Muscle of back (tissue), 3 donors: ENCODE measurements at regions not wholly inside any gene's neighbourhood (a gene's known extent, or its start where the extent isn't known, plus 50 kb on each side); places are given as distances from the start of the nearest gene placed in this dataset.
"Not testable (repeated sequence)": the region's sequence is repeated elsewhere in the genome, so short reads cannot be mapped to it uniquely, and the experiment has no call there.

Source experiments
- DNase-seq, 3 donors: peaks; one replicate each; pipeline versions ENCODE4 v3.0.0 to v3.0.0-alpha.2; 2013

DNA sequence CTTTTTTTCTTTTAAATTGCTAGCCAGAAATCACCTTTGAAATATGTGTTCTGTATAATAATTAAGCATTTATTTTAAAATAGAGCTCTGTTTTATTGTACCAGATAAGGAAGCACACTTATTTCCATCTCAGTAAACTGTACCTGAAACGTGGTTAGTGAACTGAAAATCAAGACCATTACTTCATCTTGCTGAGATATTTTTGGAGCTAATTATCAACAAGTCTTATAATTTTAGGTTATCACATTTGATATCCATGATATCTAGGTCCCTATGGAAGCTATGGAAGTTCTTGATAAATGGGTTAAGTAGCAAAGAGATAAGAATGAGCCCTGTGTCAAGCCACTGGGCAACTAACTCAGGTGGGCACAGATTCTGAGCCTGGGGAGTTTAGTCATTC is 187.2 kb downstream of the NFKBIZ start:
- DNase-seq = no peak

DNA sequence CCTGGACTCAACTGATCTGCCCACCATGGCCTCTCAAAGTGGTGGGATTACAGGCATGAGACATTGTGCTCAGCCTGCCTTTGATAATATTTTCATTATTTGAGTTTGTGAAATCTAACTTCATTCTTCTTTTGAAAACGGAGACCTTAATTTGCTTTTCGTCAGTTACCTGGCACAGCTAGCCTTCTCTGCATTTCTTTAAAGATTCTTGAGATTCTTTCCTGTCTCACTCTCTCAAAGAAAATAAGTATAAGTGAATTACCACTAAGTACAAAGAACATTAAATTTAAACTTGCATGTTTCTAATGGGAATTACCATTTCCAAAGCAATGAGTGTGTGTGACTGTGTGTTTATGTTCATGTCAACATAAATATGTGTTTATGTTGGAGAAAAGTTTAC is 187.9 kb downstream of the NFKBIZ start:
- no peak for DNase-seq

DNA sequence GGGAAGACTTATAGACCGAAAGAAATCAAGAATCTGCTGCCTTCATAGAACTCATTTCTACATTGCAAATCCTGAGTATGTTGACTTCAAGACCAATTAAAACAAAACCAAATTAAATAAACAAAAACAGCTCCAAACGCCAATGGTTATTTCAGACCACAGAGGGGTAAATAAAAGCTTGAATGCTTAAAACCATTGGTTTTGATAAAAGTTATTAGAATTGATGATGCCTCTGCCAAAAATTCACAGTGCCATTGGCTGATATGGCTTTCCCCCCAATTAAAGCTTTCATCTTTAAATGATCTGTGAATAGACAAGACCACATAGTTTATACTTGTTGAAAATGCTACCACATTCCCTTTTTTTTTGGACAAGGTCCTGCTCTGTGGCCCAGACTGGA is 188.5 kb downstream of the NFKBIZ start:
- DNase-seq = no peak

DNA sequence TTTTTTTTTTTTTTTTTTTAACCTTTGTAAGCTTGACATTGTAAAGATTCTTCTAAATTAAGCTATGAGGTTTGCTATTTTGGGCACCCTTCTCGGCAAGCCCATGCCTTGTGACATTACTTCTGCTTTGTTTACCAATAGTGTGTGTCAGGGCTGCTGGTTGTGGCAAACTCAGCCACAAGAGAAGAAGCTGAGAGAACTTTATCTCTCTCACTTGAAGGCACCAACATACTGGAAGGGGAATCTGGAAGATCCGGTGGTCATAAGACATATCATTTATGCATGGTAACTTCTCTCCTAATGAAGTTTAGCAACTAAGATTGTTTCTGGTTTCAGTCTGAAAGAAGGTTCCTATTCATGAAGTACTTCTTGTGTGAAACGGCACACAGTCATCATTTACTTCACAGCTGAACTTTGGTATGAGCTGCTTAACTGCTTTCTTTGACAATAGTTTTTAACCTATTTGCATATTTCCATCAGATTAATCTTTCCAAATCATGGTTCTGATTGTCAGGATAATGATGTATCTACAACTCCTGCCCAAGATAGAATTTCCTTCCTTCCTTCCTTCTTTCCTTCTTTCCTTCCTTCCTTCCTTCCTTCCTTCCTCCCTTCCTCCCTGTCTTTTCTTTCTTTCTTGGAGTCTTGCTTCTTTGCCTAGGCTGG is 189.3 kb downstream of the NFKBIZ start:
- DNase-seq = no peak

DNA sequence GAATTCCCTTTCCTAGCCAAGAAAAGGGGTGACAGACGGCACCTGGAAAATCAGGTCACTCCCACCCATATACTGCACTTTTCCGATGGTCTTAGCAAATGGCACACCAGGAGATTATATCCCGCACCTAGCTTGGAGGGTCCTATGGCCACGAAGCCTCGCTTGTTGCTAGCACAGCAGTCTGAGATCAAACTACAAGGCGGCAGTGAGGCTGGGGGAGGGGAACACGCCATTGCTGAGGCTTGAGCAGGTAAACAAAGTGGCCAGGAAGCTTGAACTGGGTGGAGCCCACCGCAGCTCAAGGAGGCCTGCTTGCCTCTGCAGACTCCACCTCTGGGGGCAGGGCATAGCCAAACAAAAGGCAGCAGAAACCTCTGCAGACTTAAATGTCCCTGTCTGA is 190.8 kb downstream of the NFKBIZ start:
- DNase-seq = not testable (repeated sequence)

DNA sequence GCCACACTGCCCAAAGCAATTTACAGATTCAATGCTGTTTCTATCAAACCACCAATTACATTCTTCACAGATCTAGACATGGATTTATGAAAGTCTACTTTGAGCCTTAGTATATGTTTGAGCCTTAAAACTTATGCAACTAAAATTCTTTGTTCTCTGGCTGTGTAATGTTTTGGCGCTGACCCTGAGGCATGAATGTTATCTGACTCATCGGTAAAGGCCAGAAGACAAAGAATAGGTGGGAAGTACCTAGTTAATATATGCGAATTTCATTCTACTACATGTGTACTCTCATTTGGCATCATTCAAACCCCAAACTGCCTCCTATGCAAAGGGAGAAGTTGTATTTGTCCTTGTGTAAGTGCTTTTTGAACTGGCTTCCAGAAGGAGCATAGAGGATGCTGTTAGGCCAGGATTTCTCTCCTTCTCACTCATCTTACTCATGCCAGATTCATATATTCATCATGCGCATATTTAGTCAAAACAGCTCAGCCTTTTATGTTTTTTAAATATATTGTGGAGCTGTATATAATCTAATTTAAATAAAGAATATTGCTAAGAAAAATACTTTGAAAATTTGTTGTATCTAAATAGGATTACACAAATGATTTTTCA is 204.2 kb downstream of the NFKBIZ start:
- peak in 1 of 3 donors; percentile 4 for DNase-seq

DNA sequence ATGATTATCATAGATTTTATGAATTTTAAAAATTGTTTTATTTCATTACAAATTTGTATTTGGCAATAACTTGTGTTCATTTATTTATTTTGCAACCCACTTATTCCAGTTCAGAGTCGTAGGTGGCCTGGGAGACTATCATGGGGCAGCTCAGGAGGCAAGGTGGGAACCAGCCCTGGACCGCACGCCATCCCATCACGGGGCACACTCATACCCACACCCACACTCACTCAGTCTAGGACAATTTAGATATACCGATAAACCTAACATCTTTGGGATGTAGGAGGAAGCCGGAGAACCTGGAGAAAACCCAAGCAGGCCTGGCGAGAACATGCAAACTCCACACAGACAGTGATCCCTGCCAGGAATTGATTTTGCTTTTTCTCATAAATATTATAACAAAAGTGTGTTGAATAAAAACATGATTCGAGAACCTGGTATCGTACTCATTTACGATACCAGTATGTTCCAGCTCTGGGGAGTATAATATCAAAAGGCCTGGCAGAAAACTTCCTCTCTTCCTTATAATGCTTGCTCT is 205.3 kb downstream of the NFKBIZ start:
- peak in 1 of 3 donors; percentile 34 for DNase-seq

DNA sequence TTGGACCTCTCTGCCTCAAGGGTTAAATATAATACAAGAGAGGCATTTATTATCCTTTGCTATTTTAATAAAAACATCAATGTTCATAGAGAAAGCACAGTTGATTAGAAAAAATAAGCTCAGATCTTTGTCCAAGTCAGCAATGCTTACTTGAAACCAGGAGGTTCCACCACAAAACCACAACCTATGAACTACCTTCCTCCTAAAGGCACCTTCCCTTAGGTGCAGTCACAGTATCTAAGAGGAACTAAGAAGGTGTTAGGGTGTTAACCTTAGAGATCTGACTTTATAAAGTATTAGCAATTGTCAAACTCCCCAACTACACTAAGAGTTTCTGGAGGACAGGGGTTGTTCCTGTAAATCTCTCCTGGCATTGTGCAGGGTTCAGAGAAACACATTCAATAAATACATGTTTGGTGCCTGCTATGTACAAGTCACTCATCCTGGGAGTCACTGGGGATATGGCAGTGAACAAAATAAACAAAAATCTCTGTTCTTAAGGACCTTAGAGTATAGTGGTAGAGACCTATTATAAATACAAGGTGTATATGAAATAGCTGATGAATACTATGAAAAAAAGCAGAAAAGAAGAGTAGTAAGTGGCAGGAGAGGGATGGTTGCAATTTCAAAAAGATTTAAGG is 208.6 kb downstream of the NFKBIZ start:
- DNase-seq = no peak

DNA sequence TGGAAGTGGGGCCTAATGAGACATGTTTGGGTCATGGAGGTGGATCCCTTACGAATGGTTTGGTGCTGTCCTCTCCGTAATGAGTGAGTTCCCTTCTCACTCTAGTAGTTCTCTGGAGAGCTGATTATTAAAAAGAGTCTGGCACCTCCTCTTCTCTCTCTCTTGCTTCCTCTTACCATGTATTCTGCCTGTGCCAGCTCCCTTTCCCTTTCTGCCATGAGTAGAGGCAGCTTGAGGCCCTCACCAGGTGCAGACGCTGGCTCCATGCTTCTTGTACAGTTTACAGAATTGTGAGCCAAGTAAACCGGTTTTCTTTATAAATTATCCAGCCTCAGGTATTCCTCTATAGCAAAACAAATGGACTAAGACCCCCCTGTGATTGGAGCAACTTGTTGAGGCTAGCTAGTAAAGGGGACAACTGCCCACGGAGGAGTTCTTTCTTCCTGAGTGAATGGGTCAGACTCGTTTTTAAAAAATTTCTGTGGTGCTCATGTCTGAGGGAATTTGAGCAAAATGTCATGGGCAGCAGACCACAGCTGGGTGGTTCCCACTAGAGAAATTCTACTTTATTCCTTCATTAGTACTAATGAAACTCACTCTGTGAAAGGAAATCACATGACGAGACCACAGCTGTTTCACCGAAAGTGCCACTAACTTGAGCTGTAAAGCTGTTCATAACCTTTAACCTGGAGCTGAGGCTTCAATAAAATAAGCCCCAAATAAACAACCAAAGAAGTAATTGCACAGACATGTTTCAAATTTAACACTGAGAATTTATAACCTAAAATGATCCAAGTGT is 210.0 kb downstream of the NFKBIZ start:
- no peak for DNase-seq

DNA sequence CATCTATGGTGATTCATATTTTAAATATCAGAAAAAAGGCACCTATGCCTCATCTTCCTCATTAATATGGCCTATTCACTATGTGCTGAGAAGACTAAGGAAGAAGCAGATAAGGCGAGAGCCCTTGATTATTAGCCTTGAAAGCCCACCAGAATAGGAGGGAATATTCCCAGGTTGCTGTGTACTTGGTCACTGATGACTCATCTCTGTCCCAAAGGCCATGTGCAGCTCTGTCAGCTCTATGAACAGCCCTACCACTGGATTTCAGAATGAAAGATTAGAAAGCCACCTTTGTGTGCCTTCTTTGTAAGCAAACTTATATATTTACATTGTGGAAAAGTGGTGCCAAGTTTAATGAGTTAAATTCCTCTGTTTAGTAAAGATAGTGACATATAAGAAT is 211.5 kb downstream of the NFKBIZ start:
- DNase-seq = no peak

DNA sequence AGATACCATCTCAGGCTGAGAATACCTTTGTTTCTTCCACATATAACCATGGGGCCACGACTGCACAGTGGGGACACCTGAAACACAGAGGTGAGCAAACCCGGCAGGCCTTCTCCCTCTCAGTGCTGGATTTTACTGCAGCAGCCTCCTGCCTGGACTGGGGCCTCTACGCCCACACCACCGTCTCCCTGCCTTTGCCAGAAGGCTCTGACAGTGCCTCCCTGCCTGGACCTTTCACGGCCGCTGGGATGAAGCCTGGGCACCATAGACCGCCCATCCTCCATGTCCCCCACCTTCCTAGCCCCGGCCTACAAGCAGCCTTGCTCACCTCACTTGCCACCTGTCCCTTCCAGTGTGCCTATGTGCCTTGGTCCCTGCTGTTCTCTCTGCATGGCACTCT is 214.3 kb downstream of the NFKBIZ start:
- DNase-seq = no peak

DNA sequence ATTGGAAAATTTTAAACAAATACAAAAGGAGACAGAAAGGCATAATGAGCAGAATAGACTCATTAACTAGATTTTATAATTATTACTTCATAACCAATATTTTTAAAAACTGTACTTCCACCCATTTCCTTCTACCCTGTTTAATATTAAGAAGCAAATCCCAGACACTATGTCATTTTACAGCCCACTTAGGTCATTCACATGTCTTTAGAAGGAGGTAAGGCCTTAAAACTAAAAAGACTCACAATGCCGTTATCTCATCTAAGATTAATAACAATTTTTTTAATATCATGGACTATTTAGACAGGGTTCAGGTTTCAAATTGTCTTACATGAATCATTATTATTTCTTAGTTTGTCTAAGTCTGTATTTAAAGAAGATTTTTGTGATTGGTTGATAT is 217.2 kb downstream of the NFKBIZ start:
- no peak for DNase-seq

DNA sequence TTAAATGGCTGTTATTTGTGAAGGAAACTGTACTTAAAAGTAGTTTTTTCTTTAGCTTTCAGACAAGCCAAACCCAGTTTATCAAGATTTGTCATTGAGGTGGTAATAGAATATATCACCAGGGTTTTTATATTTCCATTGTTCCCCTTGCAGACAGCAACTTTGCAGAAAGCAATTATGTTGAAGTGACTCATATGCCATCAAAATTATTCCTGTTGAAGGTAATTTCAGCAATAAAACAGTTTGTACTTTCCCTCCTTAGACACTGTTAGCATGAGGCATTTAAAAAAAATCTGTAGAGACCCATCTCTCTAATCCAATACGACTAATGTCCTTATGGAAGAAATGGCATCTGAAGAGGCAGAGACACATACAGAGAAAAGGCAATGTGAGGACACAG is 219.0 kb downstream of the NFKBIZ start:
- no peak for DNase-seq

DNA sequence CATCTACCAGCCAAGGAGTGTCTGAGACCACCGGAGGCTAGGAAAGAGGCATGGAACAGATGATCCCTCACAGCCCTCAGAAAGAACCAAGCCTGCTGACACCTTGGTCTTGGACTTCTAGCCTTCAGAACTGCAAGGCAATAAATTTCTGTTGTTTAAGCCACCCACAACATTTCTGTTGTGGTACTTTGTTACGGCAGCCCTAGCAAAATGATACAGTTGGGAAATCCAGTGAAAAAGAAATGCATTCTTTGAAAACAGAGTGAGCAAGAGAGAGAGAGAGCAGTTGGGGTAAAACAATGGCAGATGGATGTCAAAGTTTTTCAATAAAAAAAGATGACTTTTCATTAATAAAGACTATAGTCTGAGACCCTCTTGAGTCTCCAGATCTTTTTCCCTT is 219.4 kb downstream of the NFKBIZ start:
- DNase-seq = no peak

DNA sequence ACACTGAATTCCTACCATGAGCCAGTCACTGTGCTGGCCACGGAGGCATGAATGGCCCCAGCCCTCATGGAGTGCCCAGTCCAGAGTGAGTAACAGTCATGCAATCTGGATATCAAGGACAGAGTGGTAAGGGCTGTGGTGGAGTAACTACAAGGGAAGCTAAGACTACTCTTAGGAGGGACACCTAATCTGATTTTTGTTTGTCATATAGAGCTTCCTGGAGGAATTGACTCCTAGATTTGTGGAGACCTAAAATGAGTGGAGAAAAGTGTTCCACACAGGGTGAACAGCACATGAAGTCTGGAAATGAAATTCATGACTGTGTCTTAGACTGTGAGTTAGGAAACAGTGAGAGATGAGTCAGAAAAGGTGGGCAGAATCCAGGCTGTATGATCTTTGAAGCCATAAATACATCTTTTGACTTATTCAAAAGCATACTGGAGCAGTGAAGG is 219.9 kb downstream of the NFKBIZ start:
- DNase-seq = peak in 1 of 3 donors; percentile 42

DNA sequence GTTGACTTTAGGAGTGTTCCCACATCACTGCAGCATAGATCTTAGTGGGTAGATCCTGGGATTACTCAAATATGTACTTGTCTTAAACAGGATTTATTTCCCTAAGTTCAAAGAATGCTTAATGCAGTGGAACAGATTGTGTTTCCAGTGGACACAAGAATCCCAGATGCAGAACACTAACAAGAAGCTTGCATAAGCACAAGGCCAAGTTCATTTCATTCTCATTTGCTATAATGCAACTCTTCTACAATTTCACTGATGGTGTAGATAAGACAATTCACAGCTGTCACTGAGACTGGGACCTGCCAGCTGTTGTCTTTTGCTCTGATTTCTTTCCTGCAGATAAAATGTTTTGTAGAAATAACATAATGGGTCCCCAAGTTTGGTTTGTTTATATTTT is 225.6 kb downstream of the NFKBIZ start:
- DNase-seq = no peak

DNA sequence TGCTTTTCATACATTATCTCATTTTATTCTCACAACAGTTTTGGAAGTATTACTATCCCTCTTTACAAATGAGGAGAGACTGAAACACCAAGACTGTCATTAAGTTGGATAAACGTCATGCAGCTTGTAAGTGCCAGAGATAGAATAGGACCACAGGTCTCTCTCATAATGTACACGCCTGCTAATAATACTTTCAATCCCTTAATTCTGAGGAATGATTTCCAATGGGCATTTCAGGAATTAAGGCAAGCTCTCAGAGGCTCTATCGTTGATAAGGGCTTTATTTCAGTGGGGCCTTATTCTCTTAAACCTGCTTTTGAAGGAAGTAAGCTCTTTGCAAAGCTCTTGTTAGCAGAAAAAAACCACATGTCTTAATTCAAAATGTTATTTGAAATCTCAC is 229.1 kb downstream of the NFKBIZ start:
- no peak for DNase-seq

DNA sequence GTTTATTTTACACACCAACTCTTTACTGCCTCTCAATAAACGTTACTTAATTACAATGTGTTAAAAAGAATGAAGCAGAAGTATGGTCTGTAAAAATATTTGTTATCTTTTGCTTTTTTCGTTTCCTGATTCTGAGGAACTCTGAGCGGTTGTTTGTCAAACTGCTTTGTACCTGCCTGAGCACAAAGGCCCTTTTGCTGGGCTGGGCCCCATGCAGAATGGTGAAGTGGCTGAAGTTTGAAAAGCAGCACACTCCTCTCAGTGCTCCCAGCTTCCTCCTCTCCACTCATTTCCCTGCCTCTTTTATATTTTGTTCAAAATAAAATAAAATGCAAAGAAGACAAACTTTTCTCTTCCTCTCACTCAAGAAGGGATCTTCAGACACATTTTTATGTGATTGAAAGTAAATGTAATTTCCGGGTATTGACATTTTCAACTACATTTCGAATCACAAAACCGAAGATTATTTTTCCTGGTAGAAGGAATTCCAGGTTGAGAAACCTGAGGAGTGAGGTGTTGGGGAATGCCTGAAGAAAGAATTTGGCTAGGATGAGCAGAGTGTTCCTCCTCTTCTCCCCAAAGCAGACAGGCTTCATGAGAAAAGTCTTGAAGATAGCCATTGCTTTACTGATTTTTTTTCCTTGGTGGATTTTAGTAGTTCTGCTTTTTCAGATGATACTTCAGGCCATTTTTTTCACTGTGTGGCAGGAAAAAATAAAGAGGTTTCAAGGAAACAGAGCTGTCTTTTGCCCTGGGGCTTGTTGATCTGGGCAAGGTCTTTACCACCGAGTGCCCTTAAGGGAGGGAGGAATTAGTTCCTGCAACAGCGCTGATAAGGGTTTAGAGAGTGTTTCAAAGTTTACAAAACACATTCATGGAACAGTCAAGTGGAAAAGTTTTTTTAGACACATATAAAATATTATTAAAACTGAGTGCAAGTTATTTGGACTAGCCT is 229.8 kb downstream of the NFKBIZ start:
- no peak for DNase-seq

DNA sequence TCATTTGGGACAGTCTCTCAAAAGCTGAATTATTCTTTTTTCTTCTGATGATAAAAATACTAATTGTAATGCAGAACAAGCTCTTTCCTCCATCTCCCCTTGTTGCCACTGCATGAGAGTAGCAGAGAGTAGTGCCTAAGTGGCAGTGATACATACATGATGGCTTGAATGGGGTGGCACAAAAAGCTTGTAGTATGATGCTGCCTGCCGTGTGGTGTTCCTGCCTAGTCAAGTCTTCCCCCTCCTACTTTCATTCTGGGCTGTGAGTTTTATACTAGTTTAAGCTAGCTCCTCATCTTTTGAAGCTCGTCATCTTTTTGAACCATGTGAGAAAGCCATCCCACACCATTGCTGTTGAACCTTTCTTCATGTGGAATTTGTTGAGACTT is 230.5 kb downstream of the NFKBIZ start:
- DNase-seq = no peak

DNA sequence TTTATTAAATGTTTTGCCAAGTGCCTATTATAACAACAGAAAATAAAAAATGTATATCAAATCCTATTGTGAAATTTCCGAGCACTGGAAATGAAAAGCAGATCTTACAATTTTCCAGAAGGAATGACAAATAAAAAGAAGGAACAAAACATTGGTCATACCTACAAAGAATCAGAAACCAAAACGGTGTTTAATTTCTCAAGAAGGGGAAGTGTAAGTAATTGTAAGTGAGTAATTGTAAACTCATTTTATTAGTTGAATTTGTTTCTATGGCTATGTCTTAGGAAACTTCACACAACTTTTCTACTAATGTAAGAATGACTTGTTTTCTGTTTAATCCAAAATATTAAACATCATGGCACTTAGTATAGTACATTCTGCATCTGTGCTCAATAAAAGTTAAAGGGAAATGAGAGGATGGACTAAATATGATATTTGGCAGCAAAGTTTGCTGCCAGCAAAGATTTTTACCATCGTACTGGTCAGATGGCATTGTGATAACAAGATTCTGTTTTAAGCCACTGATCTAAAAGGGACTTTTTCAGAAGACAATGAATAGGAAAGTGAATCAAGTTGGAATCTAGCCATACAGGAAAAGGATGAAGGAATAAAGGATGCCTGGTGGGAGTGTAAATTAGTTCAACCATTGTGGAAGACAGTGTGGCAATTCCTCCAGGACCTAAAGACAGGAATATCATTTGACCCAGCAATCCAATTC is 232.4 kb downstream of the NFKBIZ start:
- DNase-seq = no peak
